ENCODE measurements at regions not wholly inside any gene's neighbourhood (a gene's known extent, or its start where the extent isn't known, plus 50 kb on each side); places are given as distances from the start of the nearest gene placed in this dataset.

- H3K27ac ChIP-seq = no peak overlapping the region
- TF ChIP-seq ZFX (IDR thresholded peaks at IDR 0.05; ENCODE audit: borderline replicate concordance) = no peak
- no peak for TF ChIP-seq CTCF (IDR thresholded peaks at IDR 0.05)
Measured at GRCh38 chr10:106504536-106504935, 660.0 kb downstream of the SORCS1 start.

- no peak overlapping the region for H3K27ac ChIP-seq
- TF ChIP-seq CTCF (IDR thresholded peaks at IDR 0.05) (no peak), ZFX (IDR thresholded peaks at IDR 0.05; ENCODE audit: borderline replicate concordance) (no peak)
Measured at GRCh38 chr10:106502641-106503040, 661.9 kb downstream of the SORCS1 start.

GRCh38 chr10:106500925-106501525, 663.5 kb downstream of the SORCS1 start:
- H3K27ac ChIP-seq = no peak overlapping the region
- TF ChIP-seq ZFX (IDR thresholded peaks at IDR 0.05; ENCODE audit: borderline replicate concordance) = no peak
- no peak for TF ChIP-seq CTCF (IDR thresholded peaks at IDR 0.05)

- TF ChIP-seq CTCF (IDR thresholded peaks at IDR 0.05) (no peak), ZFX (IDR thresholded peaks at IDR 0.05; ENCODE audit: borderline replicate concordance) (no peak)
- H3K27ac ChIP-seq = no peak overlapping the region
Measured at GRCh38 chr10:106500041-106500924, 664.2 kb downstream of the SORCS1 start.

GRCh38 chr10:106499448-106499847, 665.1 kb downstream of the SORCS1 start:
- TF ChIP-seq ZFX (IDR thresholded peaks at IDR 0.05; ENCODE audit: borderline replicate concordance) (no peak), CTCF (IDR thresholded peaks at IDR 0.05) (no peak)
- H3K27ac ChIP-seq = no peak overlapping the region

- H3K27ac ChIP-seq = no peak overlapping the region
- TF ChIP-seq CTCF (IDR thresholded peaks at IDR 0.05) = no peak
- TF ChIP-seq ZFX (IDR thresholded peaks at IDR 0.05; ENCODE audit: borderline replicate concordance) = no peak
Measured at GRCh38 chr10:106498675-106499074, 665.8 kb downstream of the SORCS1 start.

GRCh38 chr10:106495931-106496330, 668.6 kb downstream of the SORCS1 start:
- H3K27ac ChIP-seq = no peak overlapping the region
- TF ChIP-seq ZFX (IDR thresholded peaks at IDR 0.05; ENCODE audit: borderline replicate concordance) (no peak), CTCF (IDR thresholded peaks at IDR 0.05) (no peak)

Data from 22Rv1 (cell line).